ENCODE measurements at regions not wholly inside any gene's neighbourhood (a gene's known extent, or its start where the extent isn't known, plus 50 kb on each side); places are given as distances from the start of the nearest gene placed in this dataset.

DNA sequence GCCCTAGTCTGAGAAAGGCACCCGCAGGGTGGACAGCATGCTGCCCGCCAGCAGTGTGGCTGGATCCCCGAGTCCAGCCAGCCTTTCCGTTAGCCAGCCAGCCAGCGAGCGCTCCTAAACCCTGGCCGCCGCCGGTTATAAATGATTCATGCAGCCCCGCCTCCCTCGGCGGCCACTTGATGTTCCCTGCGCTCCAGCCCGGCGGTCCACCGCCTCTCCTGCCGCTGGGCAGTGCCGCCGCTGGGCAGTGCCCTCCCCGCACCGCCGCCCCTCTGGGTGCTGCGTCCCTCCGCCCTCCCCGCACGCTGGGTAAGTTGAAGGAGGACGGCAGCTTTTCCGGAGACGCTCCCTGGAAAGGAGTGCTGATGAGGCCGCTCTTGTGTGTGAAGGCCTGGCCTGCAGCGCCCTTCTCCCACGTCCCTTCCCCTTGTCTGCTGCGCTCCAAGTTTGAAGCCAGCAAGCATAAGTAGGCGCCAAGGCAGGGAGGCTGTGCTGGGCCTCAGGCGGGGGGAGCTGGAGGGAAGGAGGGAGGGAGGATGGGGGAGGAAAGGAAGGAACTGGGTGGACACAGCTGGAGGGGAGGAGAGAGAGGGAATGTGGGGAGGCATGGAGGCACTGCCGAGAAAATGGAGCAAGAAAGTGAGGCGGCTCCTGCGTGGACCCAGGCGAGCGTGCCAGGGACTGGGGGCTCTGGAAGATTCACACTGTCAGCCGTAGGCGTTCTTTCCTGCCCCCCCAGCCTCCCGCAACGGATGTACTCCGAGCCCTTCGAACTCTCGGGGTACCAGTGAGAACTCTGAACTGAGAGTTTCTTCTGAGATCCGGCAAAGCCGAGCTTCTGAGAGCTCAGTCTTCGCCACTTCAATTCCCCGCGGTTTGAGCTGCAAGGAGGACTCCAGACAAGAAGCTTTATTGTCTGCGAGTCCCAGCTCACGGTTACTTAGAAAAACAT is 131.9 kb downstream of the GLI2 start:
- peak; percentile 91 for DNase-seq

DNA sequence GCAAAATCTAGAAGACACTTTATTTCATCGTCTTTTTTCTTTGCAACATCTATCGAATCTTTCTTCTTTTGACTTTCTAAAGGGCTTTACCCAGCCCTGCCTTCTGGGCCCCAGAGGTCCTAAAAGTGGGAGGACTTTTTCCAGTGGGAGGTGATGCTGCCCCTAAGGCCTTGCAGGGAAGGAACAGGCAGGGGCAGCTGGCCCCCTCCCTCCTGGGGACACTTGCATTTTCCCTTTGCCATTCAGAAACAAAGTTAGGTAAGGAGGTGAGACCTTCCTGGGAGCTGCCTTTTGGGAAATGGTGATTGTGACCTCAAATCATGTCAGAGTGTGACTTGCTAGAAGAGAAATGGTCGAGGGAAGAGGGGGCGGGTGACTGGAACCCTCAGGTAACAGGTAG is 132.7 kb downstream of the GLI2 start:
- DNase-seq = no peak

DNA sequence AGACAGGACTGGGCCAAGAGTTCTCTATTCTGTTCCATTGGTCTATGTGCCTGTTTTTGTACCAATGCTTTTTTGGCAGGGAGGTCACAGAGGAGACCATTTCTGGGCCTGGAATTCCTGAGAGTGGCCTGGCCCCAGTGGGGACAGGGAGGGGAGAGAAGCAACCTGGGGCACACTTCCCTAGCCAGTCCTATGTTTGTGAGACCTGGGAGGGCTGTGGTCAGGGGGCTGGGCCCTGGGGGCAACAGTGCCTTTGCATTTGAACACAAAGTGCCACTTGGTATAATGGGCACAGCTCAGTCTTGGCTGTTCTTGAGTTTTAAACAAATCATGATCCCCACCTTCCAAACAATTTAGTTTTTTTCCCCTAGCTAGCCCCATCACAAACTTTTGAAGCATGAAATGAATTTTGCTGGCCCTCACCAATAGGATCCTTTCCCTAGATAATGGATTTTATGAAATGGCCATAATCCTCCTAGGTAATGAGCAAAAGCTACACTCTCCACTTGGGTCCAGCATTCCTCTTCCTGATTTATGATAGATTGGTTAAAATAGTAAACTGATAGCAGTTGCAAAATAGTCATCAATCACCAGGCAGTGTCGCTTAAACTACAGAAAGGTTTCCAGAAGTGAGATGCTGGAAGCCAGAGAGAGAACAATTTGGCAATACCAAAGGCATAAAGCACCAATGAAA is 133.5 kb downstream of the GLI2 start:
- DNase-seq = no peak

DNA sequence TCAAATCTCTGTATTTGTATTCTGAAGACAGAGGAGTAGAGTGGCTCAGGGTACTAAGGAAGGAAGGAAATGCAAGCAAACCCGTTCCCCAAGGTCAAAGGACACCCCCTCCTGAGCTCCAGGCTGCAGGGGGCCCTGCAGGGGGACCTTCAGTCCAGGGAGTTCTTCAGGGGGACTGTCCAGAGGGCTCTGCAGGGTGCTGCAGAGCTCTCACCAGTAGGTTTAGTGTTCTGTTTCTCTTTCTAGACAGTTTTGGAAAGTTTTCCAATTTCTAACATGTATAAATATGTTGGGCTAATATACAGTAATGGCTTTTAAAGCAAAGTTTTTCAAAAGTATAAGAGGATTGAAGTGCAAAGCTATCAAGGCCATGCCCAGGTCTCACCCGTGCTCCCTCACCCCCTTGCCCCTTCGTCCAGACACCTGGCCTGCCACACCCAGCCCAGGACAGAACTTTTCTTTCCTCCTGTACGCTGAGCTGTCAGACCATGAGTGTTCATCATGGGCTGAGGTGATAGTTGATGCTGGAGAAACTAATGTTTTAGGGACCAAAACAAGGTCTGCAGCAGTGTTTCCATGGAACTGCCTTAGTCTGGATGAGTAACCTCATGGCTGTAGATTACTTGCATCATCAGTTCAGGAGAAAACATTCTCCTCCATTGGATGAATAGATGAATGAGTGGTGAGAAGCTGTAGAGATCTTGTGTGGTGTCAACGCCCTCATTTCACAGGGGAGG is 134.2 kb downstream of the GLI2 start:
- no peak for DNase-seq

DNA sequence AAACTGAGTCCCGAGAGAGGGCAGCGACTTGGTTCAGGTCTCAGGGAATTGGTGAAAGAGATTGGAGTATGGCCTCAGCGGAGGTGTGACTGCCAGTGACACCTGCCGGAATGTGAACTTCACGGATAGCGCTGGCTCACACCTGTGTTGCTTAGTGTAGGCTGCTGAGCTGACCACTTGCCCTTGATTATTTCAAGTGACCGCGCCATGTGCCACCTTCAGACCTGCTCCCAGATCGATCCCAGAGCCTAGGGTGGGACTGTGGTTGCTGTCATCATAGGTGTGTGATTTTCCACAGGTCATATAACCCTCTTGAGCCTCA is 134.8 kb downstream of the GLI2 start:
- no peak for DNase-seq

DNA sequence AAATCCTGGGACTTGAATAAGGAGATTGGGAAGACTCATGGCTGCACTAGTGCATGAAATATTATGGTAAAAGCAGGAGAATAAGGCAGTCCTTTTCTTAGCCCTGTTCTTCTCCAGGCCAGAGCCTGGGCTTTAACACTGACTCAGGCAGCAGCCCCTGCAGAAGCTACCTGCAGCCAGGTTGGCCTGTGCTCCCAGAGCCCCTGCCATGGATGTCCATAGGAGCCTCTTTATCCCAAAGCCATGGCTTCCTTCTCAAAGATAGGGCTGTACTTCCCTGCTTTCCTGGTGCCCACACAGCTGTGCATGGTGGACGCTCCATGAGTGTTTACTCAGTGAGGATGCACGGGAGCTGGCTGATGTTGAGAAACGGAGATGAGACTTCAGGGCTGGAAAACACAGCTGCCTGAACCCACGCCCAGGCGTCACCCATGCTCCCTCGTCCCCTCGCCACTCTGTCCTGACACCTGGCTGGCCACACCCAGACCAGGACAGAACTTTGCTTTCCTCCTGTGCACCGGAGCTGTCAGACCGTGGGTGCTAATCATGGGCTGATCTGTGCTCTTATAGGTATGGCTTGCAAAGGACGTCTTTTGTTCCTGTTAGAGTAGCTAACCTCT is 135.5 kb downstream of the GLI2 start:
- DNase-seq = no peak

DNA sequence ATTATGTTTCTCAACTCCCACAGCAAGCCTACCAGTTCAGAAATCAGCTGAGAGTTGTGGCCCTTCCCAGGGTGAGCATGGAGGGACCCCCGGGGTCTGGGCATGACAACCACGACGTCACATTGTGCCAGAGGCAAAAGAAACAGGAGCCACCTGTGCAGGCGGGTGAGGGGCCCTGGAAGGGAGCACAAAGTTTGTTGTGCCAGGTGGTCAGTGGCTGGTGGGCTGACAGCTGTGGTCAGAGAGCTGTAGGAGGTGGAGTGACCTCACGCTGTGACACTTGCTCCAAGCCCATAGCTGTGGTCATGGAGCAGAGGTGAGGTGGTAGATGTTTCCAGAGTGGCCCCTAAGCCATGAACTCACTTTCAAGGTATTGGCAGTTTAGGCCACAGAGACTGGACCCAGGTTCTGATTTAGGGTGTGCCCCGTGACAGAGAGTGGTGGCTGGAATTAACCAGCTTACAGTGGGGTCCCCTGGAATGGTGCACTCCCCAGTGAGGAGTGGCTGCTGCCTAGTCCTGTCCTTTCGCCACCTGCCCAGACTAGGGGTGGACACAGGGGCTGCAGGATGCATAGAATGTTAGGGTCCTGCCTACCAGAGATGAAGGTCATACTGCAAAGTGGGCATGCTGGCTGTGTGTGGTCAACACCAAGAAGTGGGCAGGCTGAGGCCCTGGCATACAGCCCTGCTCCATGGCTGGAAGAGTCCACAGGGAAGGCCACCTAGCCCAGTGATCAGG is 136.4 kb downstream of the GLI2 start:
- DNase-seq = no peak

DNA sequence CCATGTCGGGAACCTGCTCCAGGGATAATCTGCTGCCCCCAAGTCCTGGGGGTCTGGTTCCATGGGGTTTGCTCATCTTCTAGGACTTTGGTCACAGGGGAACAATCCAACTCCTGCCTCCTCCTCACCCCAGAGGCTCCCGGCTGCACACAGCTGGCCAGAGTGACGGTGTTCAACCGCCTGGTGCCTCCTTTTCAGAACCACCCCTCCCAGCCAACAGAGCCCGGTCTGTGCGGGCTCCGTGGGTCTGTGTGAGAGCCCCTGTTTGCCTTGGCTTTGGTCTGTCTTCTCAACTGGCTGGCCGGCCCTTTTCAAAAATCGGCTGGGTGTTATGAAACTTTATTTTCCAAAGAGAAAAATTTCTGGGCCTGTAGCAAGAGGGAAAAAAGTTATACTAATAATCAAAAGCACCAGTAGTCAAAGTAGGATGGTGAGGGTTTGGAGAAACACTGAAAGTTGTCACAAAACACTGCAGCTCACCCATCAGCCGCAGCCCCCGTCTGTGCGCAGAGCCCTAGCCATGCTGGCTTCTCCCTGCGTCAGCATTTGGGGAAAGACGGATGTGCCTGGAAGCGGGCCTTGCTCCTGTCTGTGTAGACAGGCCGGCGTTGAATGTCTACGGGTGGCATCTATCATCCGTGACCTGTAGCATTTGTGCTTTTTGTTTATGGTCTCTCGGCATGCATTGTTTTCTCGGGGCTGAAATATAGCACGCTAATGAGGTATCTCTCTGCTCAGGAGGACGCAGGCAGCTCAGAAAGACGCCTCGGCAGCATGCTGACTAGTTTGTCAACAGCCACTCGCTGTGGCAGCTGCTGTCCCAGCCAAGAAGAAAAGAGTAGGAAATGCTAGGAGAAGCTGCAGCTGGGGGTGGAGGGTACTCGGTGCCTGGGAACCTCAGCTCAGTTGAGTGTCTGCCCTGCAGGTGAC is 138.6 kb downstream of the GLI2 start:
- no peak for DNase-seq

DNA sequence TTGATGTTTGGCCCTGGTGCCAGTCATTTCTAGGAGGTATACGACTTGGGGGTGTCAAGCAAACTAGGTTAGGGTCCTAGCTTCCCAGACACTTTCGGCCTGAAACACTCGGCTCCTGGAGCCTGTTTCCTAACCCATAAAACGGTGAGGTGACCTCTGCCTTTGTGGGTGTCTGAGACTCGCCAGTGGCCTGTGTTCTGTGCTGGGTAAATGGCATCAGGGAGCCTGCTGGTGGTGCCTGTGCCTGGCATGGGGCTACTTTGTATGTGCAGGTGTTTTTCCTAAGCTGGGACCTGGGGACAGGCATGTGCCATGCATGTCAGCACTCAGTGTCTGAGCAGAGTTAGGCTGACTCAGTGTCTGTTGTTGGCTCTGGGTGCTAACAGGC is 139.2 kb downstream of the GLI2 start:
- no peak for DNase-seq

DNA sequence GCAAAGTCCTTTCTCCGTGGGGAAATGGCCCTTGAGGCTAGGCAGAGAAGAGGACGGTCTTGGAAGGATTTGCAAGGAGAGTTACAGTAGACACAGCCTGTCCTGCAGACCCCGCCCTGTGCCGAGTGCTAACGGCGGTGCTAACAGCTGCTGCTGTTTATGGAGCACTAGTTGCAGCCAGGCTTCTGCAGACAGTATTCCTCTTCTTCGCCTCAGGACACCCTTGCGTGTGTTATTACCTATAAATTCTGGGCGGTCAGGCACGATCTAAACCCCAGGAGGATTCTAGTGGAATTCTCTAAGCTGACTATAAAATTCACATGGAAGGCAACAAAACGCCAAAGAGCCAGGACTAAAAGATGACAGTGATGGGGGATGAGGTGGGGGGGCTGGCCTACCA is 139.8 kb downstream of the GLI2 start:
- DNase-seq = no peak

DNA sequence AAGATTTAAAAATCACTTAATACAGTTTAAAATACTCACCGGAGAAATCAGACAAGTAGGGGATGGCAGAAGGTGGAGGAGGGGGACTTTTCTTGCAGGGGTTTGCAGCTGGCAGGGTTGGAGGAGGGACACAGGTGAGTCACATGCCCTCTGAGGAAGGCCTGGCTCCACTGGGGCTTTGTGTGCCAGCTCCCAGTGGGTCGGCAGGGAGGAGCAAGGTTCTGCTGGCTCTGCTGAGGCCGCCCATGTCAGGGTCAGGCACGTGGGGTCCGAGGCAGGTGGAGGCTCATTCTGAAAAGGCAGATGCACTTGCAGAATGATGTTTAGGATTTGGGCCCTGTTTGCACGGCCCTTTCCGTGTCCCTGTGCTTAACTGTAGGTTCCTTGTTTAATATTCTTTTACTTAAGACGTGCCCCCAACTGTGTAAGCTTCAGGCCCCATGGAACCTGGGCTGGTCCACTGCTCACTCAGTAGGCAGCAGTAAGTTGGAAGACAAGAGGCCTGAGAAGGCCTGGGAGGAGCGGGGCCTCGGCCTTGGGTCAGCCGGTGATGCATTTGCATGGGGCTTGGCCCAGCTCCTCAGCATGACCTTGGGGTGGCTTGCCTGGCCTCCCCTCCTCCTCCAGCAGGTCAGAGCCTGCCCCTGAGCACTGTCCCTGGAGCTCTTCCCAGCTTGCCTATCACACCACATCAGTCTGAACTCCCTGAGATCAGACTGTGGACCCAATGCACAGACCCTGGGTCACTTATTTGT is 141.0 kb downstream of the GLI2 start:
- no peak for DNase-seq

DNA sequence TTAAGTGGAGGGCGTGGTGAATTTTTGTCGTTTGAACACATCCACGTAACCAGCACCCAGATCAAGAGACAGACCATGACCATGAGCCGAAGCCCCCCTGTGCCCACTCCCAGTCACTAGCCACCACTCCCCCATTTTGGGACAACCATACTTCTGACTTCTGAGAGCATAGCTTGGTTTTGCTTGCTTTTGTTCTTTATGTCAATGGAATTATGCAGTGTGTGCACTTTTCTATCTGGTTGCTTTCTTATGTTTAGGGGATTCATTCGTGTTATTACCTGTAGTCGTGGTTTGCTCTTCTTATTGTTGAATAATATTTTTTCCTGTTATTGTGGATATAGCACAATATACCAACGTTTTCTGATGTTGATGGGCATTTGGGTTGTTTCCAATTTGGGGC is 141.7 kb downstream of the GLI2 start:
- DNase-seq = no peak

DNA sequence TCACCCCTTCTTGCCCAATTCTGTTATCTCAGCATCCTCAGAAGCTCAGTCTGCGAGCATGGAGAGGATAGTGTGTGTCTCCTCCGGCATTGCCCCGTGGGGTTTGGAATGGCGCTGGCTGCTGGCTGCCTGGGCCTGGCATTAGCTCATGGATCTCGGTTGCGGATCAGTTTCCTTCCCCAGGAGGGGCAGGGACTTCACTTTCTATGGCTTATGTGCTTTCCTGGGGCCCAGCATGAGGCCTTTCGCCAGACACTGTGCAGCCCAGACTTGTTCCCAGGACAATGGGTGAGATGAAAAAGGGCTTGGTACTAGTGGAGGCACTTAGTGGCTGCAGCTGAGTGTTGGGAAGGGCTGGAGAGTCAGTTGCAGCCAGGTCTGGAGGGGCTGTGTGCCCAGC is 143.3 kb downstream of the GLI2 start:
- DNase-seq = no peak

DNA sequence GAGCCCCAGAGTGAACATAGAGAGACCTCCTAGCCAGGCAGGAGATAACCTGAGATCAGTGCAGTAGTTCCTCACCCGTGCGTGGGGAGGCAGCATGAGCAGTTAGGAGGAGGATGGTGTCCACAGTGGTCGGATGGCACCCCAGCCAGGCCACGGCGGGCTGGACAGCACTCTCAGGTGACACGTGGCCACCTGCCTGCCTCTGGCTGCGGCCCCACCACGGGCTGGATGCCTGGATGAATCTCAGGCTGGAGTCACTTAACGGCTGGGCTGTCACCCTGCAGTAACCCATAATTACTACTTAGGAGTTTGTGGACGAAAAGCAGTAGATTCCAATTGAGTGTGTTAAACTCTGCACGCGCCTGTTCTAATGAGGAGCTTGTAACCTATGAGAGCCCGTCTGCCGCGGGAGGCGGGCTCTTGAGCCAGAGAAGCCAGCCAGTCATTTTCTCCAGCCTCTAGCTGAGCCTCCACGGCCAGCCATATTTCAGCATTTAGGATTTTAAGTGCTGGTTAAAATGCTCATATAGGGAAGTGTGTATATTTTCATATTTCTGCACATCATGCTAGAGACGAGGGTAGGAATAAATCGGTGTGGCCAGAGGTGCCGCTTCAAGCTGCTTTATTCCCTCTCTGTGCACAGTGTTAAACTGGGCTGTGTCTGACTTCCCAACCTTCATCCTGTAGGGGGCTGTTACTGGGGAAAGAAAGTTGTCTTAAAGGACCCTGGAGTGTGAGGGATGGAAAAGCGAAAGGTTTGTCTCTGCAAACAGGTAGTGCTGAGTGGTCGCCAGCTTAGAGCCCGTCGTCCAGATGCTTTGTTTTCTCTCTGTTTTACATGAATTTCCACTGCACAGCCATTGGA is 144.0 kb downstream of the GLI2 start:
- no peak for DNase-seq

DNA sequence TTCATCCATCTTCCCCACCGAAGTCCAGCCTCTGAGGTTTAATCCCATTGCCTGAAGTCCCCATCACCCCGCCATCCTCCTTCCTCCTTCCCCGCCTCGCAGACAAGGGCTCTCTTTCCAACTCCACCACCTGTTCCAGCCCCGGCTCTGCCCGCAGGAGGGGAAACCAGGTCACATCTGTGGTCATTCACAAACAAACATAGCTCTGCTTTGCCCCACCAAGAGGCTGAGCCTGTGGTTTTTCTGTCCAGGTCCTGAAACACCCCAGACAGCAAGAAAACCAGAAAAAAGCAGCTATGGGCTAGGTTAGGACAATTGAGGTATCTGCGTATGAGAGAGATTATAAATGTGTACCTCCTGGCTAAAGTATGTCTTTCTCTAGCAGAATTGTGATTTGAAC is 144.7 kb downstream of the GLI2 start:
- no peak for DNase-seq

DNA sequence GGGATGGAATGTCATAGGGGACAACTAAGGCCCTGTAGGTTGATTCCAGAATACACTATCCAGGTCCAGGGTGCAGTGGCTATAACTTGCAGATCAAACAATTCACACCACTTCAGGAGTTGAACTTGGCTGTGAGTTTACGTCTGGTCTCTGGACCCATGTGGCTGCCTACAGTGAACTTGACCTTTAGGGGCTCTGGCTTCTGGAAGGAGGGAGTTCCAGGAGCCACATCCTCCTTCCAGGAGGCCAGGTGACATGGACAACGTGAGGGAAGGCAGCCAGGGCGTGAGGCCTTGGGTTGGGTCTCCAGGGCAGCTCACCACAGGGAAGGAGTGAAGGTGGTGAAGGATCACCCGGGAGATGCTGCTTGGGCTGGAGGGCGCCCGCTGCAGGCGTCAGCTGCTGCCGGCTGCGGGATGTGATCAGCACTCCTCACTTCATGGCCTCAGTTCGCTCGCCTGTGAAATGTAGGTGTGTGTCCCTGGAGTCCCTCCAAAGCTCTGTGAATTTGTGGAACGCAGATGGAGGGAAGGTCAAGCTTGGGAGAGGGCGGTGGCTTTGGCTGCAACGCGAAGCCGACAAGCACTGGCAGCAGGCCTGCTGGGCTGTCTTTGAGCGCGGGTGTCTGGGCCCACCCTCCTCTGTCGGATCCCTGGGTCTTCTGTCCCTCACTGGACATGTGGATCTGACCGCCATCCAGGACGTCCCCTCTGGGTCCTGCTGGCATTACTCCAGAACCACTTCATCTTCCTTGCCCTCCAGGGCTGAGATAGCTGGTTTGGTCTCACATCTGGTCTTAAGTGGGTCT is 146.5 kb downstream of the GLI2 start:
- no peak for DNase-seq

DNA sequence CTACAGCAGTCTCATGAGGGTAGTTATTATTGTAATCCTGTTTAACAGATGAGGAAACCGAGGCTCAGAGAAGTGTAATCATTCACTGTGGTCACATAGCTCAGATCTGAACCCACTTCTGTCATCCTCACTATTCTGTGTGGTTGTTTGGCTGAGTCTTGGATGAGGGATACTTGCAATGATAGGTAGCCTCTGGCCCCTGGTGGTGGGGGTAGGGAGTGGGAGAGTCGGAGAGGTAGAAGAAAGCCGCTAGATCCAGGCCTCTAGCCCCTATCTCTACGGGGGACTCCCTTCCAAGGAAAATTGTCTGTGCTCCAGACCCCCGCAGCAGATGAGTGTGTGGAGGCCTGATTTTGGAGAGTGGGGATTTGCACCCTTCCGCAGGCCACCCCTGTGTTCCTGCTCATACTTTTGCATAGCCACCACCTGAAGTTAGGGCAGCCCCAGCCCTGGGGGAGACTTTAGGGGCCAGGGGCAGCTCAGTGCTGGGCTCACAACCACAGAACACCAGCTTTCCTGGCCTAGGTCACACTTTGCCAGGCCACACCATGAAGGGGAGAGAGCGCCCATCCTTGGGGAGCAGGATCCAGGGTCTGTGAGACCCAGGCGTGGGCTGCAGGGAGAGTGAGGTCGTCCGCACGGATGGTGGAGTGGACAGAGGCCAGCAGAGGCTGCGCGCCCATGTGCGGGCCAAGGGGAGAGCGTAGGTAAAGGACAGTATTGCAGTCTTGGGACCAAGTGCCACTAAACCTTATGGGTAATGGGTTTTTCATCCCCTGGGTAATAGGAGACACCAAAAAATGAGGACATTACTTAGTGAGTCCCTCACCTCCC is 148.2 kb downstream of the GLI2 start:
- no peak for DNase-seq

All from right forelimb (tissue), 1 donor.